GM21529 (cell line): ENCODE measurements at regions not wholly inside any gene's neighbourhood (a gene's known extent, or its start where the extent isn't known, plus 50 kb on each side); places are given as distances from the start of the nearest gene placed in this dataset.
"Not testable (repeated sequence)": the region's sequence is repeated elsewhere in the genome, so short reads cannot be mapped to it uniquely, and the experiment has no call there.

ENCODE experiments used
- ATAC-seq: cut with Tn5 transposase; IDR thresholded peaks from one replicate; pipeline ENCODE4 v1.9.1; 2021; ENCODE audit not compliant: unreplicated experiment

GRCh38 chr2:234203135-234203984 is 152.9 kb downstream of the SPP2 start:
- no peak for ATAC-seq

GRCh38 chr2:234202601-234203000 is 152.1 kb downstream of the SPP2 start:
- no peak for ATAC-seq

GRCh38 chr2:234199996-234200395 is 149.5 kb downstream of the SPP2 start:
- no peak for ATAC-seq

GRCh38 chr2:234198976-234199375 is 148.5 kb downstream of the SPP2 start:
- no peak for ATAC-seq

- ATAC-seq: no peak
These were observed 145.0 kb downstream of the SPP2 start for GRCh38 chr2:234195516-234195915.

- no peak for ATAC-seq
These were observed 143.6 kb downstream of the SPP2 start for GRCh38 chr2:234193977-234194563.

- no peak for ATAC-seq
These were observed 141.4 kb downstream of the SPP2 start for GRCh38 chr2:234191819-234192407.

- no peak for ATAC-seq
These were observed 139.3 kb downstream of the SPP2 start for GRCh38 chr2:234189786-234190300.

GRCh38 chr2:234189230-234189629 is 138.7 kb downstream of the SPP2 start:
- ATAC-seq: no peak

GRCh38 chr2:234187646-234188174 is 137.2 kb downstream of the SPP2 start:
- ATAC-seq: no peak

GRCh38 chr2:234181121-234181520 is 130.6 kb downstream of the SPP2 start:
- no peak for ATAC-seq

GRCh38 chr2:234179031-234179363 is 128.5 kb downstream of the SPP2 start:
- no peak for ATAC-seq

- ATAC-seq: no peak
These were observed 128.0 kb downstream of the SPP2 start for GRCh38 chr2:234178330-234179030.

GRCh38 chr2:234175649-234176048 is 125.1 kb downstream of the SPP2 start:
- no peak for ATAC-seq

- ATAC-seq: no peak
These were observed 124.2 kb downstream of the SPP2 start for GRCh38 chr2:234174742-234175141.

- ATAC-seq: no peak
These were observed 122.0 kb downstream of the SPP2 start for GRCh38 chr2:234172532-234172931.

- ATAC-seq: no peak
These were observed 121.6 kb downstream of the SPP2 start for GRCh38 chr2:234172066-234172465.

- ATAC-seq: no peak
These were observed 121.2 kb downstream of the SPP2 start for GRCh38 chr2:234171666-234172065.

- ATAC-seq: no peak
These were observed 119.2 kb downstream of the SPP2 start for GRCh38 chr2:234169674-234170073.

GRCh38 chr2:234168605-234169570 is 118.4 kb downstream of the SPP2 start:
- ATAC-seq: not testable (repeated sequence)
